GM18867 (cell line): ENCODE measurements at regions not wholly inside any gene's neighbourhood (a gene's known extent, or its start where the extent isn't known, plus 50 kb on each side); places are given as distances from the start of the nearest gene placed in this dataset.

Experiments used
- ATAC-seq: cut with Tn5 transposase; IDR thresholded peaks from one replicate; pipeline ENCODE4 v1.9.1; 2021; ENCODE audit warnings: mild to moderate bottlenecking, moderate library complexity; ENCODE audit not compliant: unreplicated experiment

- no peak for ATAC-seq
Observed at GRCh38 chr6:85396159-85396808, 53.6 kb upstream of the NT5E start.

GRCh38 chr6:85395746-85396145 is 54.1 kb upstream of the NT5E start:
- ATAC-seq = no peak

- ATAC-seq = no peak
Observed at GRCh38 chr6:85394853-85395538, 54.9 kb upstream of the NT5E start.

GRCh38 chr6:85394199-85394598 is 55.7 kb upstream of the NT5E start:
- no peak for ATAC-seq

- ATAC-seq = no peak
Observed at GRCh38 chr6:85392379-85392778, 57.5 kb upstream of the NT5E start.

GRCh38 chr6:85390775-85391174 is 59.1 kb upstream of the NT5E start:
- ATAC-seq = no peak

GRCh38 chr6:85390105-85390728 is 59.7 kb upstream of the NT5E start:
- ATAC-seq = no peak

GRCh38 chr6:85389151-85389797 is 60.6 kb upstream of the NT5E start:
- ATAC-seq = no peak

- no peak for ATAC-seq
Observed at GRCh38 chr6:85388531-85388930, 61.4 kb upstream of the NT5E start.

GRCh38 chr6:85385636-85386315 is 64.1 kb upstream of the NT5E start:
- no peak for ATAC-seq

GRCh38 chr6:85383042-85383441 is 66.8 kb upstream of the NT5E start:
- ATAC-seq = no peak

- ATAC-seq = no peak
Observed at GRCh38 chr6:85382541-85382940, 67.3 kb upstream of the NT5E start.

- ATAC-seq = no peak
Observed at GRCh38 chr6:85372915-85373270, 77.0 kb upstream of the NT5E start.

GRCh38 chr6:85372188-85372914 is 77.5 kb upstream of the NT5E start:
- ATAC-seq = no peak

GRCh38 chr6:85368631-85369030 is 81.3 kb upstream of the NT5E start:
- ATAC-seq = no peak

- no peak for ATAC-seq
Observed at GRCh38 chr6:85364344-85364743, 85.5 kb upstream of the NT5E start.

- ATAC-seq = no peak
Observed at GRCh38 chr6:85363870-85364269, 86.0 kb upstream of the NT5E start.

GRCh38 chr6:85362652-85363310 is 87.1 kb upstream of the NT5E start:
- ATAC-seq = no peak

GRCh38 chr6:85361643-85362014 is 88.3 kb upstream of the NT5E start:
- no peak for ATAC-seq
